ENCODE measurements at regions not wholly inside any gene's neighbourhood (a gene's known extent, or its start where the extent isn't known, plus 50 kb on each side); places are given as distances from the start of the nearest gene placed in this dataset.

- TF ChIP-seq EZH2phosphoT487 (IDR thresholded peaks at IDR 0.05; ENCODE audit: borderline replicate concordance, low read length) (no peak), CTCF (conservative IDR thresholded peaks at IDR 0.05; ENCODE audit: low read depth, low read length) (no peak), EZH2 (IDR thresholded peaks at IDR 0.05; ENCODE audit: low read length, unreplicated experiment) (no peak)
- Histone ChIP-seq H4K20me1 (ENCODE audit: low read length) (no peaks in the 10 kb centered on the region), H2AFZ (ENCODE audit: low read length) (no peak overlapping the region), H3K4me3 (ENCODE audit: low read length) (no peak overlapping the region), H3F3A (ENCODE audit: low read length, unreplicated experiment) (no peaks in the 10 kb centered on the region), H3K9me3 (ENCODE audit: low read length) (no peaks in the 10 kb centered on the region), H3K9ac (ENCODE audit: low read length) (no peak overlapping the region), H3K4me2 (ENCODE audit: low read length) (no peak overlapping the region), H3K27ac (ENCODE audit: low read length) (no peak overlapping the region), H3K36me3 (ENCODE audit: low read depth, low read length) (no peaks in the 10 kb centered on the region), H3K79me2 (ENCODE audit: low read length) (no peaks in the 10 kb centered on the region), H3K27me3 (ENCODE audit: low read length) (no peaks in the 10 kb centered on the region; the same call in 1 of the 2 replicates), H3K4me1 (ENCODE audit: insufficient read depth, low read length) (no peaks in the 10 kb centered on the region), H3K9me2 (replicated peaks; ENCODE audit: low read length) (no peaks in the 10 kb centered on the region)
- intact Hi-C loops (cut with micrococcal nuclease) = no loop called here
- BruUV-seq (replicated peaks) = no TSS peak
- ChIA-PET POLR2A (ENCODE audit: unreplicated experiment) (no interaction called here), CTCF (no interaction called here)
- DNase-seq = no peak
- no peak for ATAC-seq
Observed at GRCh38 chr12:24280056-24280842, 330.8 kb upstream of the SOX5 start.

DNA sequence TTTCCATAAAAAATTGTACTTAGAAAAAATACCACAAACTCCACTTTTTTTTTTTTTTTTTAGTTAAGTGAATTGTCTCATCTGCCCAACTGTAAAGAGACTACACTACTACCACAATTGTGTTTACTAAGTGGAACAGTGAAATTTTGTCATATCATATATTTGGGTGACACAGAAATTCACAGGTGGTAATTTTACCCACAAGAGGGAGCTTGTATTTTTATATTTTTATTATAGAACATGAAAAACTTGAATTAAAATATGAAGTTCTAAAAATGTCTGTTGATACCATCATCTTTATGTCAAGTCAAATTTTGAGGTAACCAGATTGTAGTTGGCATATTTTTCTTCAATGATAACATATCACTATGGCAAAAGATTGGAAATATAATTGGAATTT lies 329.4 kb upstream of the SOX5 start:
- CTCF ChIA-PET = no interaction called here

More for the DNA sequence above, 329.4 kb upstream of the SOX5 start:
- Histone ChIP-seq H3K27me3 (ENCODE audit: low read length) (no peaks in the 10 kb centered on the region; the same call in 1 of the 2 replicates), H3K79me2 (ENCODE audit: low read length) (no peaks in the 10 kb centered on the region), H3K27ac (ENCODE audit: low read length) (no peak overlapping the region), H3K9ac (ENCODE audit: low read length) (no peak overlapping the region), H2AFZ (ENCODE audit: low read length) (no peak overlapping the region), H3K36me3 (ENCODE audit: low read depth, low read length) (no peaks in the 10 kb centered on the region), H3K9me2 (replicated peaks; ENCODE audit: low read length) (no peaks in the 10 kb centered on the region), H4K20me1 (ENCODE audit: low read length) (no peaks in the 10 kb centered on the region), H3F3A (ENCODE audit: low read length, unreplicated experiment) (no peaks in the 10 kb centered on the region), H3K4me2 (ENCODE audit: low read length) (no peak overlapping the region), H3K4me3 (ENCODE audit: low read length) (no peak overlapping the region), H3K9me3 (ENCODE audit: low read length) (no peaks in the 10 kb centered on the region), H3K4me1 (ENCODE audit: insufficient read depth, low read length) (no peaks in the 10 kb centered on the region)
- no TSS peak for BruUV-seq (replicated peaks)
- DNase-seq (no peak), ATAC-seq (no peak)
- POLR2A ChIA-PET (ENCODE audit: unreplicated experiment) = no interaction called here
- intact Hi-C loops (cut with micrococcal nuclease) = no loop called here
- no peak for TF ChIP-seq CTCF (conservative IDR thresholded peaks at IDR 0.05; ENCODE audit: low read depth, low read length)

All from PC-3 (cell line).